ENCODE measurements at regions not wholly inside any gene's neighbourhood (a gene's known extent, or its start where the extent isn't known, plus 50 kb on each side); places are given as distances from the start of the nearest gene placed in this dataset.

DNA sequence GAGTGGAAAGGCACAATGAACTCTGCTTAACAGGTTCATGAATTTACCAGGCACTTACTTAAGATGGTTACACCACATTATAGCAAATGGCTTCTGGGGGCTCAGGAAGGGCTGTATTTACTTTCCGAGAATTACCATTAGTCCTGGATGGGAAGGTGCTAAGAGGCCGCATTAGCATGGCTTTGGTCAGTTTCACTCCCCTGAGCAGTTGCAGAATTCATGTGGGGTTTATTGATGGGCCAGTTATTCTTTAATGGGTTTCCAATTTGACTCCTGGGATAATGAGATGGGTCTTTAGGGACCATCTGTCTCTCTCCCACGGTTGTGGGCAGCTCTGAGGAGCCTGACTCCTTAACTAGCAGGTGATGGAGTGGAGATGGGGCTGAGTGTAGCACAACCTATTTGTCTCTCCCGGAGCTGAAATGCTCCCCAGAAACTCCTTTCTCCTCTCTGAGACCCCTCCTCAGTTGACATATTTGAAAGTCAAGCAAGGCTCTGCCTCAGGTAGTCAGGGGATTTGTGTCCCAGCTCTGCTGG lies 652.5 kb downstream of the HS3ST4 start:
- Histone ChIP-seq H3K36me3 (ENCODE audit: control insufficient read depth, insufficient read depth, low read length) (no peaks in the 10 kb centered on the region), H3K4me2 (ENCODE audit: insufficient read depth, low read length) (no peak overlapping the region), H3K4me3 (no peak overlapping the region), H3K27me3 (ENCODE audit: control insufficient read depth in 2 of 2, insufficient read depth in 2 of 2, low read length in 2 of 2) (no peaks in the 10 kb centered on the region; a peak in 1 of 5 replicates), H3K4me1 (replicated peaks in 1 of 2; ENCODE audit: control insufficient read depth in 2 of 2, insufficient read depth in 2 of 2, low read length in 2 of 2) (no peaks in the 10 kb centered on the region), H3K79me2 (ENCODE audit: control insufficient read depth, insufficient read depth, low read length) (no peaks in the 10 kb centered on the region), H2AFZ (ENCODE audit: low read depth, low read length) (no peak overlapping the region), H4K20me1 (replicated peaks; ENCODE audit: control insufficient read depth, insufficient read depth, low read length) (no peaks in the 10 kb centered on the region), H3K9ac (ENCODE audit: insufficient read depth in 1 of 2, low read depth in 2 of 2, low read length in 2 of 2) (no peak overlapping the region), H3K9me3 (replicated peaks; ENCODE audit: control insufficient read depth, insufficient read depth, low read depth, low read length) (no peaks in the 10 kb centered on the region), H3K9me1 (ENCODE audit: control insufficient read depth, insufficient read depth, low read length) (no peaks in the 10 kb centered on the region), H3K27ac (ENCODE audit: extremely low read depth, low read depth, low read length) (no peak overlapping the region)
- FAIRE-seq (no peak), DNase-seq (ENCODE audit: extremely low read depth in 1 of 4, low spot score in 3 of 4) (no peak), ATAC-seq (no peak)
- CTCF ChIA-PET (ENCODE audit: low intra/inter-chr PET ratio) = no interaction called here
- TF ChIP-seq HMG20B (CRISPR knock-in tag; IDR thresholded peaks at IDR 0.05) (no peak), NCOA4 (IDR thresholded peaks at IDR 0.05; ENCODE audit: partially characterized antibody) (no peak), ZNF263 (CRISPR knock-in tag; IDR thresholded peaks at IDR 0.05; ENCODE audit: borderline replicate concordance) (no peak), IFI16 (CRISPR knock-in tag; IDR thresholded peaks at IDR 0.05) (no peak), THAP12 (CRISPR knock-in tag; IDR thresholded peaks at IDR 0.05) (no peak), HNRNPK (IDR thresholded peaks at IDR 0.05; ENCODE audit: low read depth, low read length, poor library complexity, severe bottlenecking) (no peak)
- TF ChIP-seq, protein P1, sequence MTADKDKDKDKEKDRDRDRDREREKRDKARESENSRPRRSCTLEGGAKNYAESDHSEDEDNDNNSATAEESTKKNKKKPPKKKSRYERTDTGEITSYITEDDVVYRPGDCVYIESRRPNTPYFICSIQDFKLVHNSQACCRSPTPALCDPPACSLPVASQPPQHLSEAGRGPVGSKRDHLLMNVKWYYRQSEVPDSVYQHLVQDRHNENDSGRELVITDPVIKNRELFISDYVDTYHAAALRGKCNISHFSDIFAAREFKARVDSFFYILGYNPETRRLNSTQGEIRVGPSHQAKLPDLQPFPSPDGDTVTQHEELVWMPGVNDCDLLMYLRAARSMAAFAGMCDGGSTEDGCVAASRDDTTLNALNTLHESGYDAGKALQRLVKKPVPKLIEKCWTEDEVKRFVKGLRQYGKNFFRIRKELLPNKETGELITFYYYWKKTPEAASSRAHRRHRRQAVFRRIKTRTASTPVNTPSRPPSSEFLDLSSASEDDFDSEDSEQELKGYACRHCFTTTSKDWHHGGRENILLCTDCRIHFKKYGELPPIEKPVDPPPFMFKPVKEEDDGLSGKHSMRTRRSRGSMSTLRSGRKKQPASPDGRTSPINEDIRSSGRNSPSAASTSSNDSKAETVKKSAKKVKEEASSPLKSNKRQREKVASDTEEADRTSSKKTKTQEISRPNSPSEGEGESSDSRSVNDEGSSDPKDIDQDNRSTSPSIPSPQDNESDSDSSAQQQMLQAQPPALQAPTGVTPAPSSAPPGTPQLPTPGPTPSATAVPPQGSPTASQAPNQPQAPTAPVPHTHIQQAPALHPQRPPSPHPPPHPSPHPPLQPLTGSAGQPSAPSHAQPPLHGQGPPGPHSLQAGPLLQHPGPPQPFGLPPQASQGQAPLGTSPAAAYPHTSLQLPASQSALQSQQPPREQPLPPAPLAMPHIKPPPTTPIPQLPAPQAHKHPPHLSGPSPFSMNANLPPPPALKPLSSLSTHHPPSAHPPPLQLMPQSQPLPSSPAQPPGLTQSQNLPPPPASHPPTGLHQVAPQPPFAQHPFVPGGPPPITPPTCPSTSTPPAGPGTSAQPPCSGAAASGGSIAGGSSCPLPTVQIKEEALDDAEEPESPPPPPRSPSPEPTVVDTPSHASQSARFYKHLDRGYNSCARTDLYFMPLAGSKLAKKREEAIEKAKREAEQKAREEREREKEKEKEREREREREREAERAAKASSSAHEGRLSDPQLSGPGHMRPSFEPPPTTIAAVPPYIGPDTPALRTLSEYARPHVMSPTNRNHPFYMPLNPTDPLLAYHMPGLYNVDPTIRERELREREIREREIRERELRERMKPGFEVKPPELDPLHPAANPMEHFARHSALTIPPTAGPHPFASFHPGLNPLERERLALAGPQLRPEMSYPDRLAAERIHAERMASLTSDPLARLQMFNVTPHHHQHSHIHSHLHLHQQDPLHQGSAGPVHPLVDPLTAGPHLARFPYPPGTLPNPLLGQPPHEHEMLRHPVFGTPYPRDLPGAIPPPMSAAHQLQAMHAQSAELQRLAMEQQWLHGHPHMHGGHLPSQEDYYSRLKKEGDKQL (CRISPR knock-in tag; IDR thresholded peaks at IDR 0.05; ENCODE audit: borderline replicate concordance) = no peak
- intact Hi-C loops (cut with micrococcal nuclease) = no loop called here
- POLR2A ChIA-PET = interaction anchor here (0.6 kb wide), 1 partner anchor 1678 kb away, joined by 4 read pairs; no protein-coding TSS in a partner anchor
- BruUV-seq (replicated peaks) = no TSS peak
- 0% methylated on average over 4 of the region's 4 CpGs for WGBS (ENCODE audit: insufficient coverage, low coverage, missing lambda C conversion rate)
- in situ Hi-C loops (cut with MboI) = no loop called here
